ENCODE measurements at regions not wholly inside any gene's neighbourhood (a gene's known extent, or its start where the extent isn't known, plus 50 kb on each side); places are given as distances from the start of the nearest gene placed in this dataset.
A peak's percentile ranks its signal among the peaks of the same experiment; 100 is the strongest.

GRCh38 chr7:127064-127598 is 65.2 kb upstream of the FAM20C start:
- Histone ChIP-seq H3K4me1 (peaks cover 0 to 34% (median 15%) of the 10 kb centered on the region in 12 donors), H3K36me3 (no peaks in the 10 kb centered on the region), H3K4me3 (no peak overlapping the region), H3K9me3 (no peaks in the 10 kb centered on the region), H3K27ac (no peak overlapping the region), H3K27me3 (no peaks in the 10 kb centered on the region)
- ATAC-seq (no peak), DNase-seq (no peak)
- intact Hi-C loops (cut with DNase I), result no loop called here
- WGBS, 4 donors, result 87 to 93% (median 88%) methylated on average over 14 of the region's 14 CpGs
- TF ChIP-seq POLR2A (IDR thresholded peaks at IDR 0.05), result no peak
- no peak for TF ChIP-seq CTCF (IDR thresholded peaks at IDR 0.05)

GRCh38 chr7:128171-129080 is 63.9 kb upstream of the FAM20C start:
- Histone ChIP-seq H3K27ac (no peak overlapping the region), H3K4me1 (peaks cover 0 to 37% (median 16%) of the 10 kb centered on the region in 12 donors), H3K4me3 (no peak overlapping the region), H3K36me3 (no peaks in the 10 kb centered on the region), H3K27me3 (no peaks in the 10 kb centered on the region), H3K9me3 (no peaks in the 10 kb centered on the region)
- no peak for TF ChIP-seq POLR2A (IDR thresholded peaks at IDR 0.05)
- no peak for TF ChIP-seq CTCF (IDR thresholded peaks at IDR 0.05)
- 74 to 84% (median 83%) methylated on average over 20 to 23 of the region's 23 CpGs for WGBS, 4 donors
- ATAC-seq (no peak), DNase-seq (no peak)
- intact Hi-C loops (cut with DNase I), result no loop called here

- H3K36me3 ChIP-seq, result no peaks in the 10 kb centered on the region
- intact Hi-C loops (cut with DNase I), result no loop called here
- 58 to 67% (median 64%) methylated on average over 22 of the region's 22 CpGs for WGBS, 4 donors
- peak overlapping the region in 10 of 12 donors; percentile 6 to 70 (median 45) for H3K27ac ChIP-seq
- ATAC-seq (peak in 3 of 4 donors; percentile 19 to 49 (median 46)), DNase-seq (peak in 1 of 5 donors; percentile 47)
- peak overlapping the region in 6 of 12 donors; percentile 13 to 29 (median 20) for H3K4me3 ChIP-seq
- no peak for TF ChIP-seq CTCF (IDR thresholded peaks at IDR 0.05)
- no peak for TF ChIP-seq POLR2A (IDR thresholded peaks at IDR 0.05)
- no peaks in the 10 kb centered on the region for H3K9me3 ChIP-seq
- peaks cover 0 to 37% (median 16%) of the 10 kb centered on the region in 12 donors for H3K4me1 ChIP-seq
- H3K27me3 ChIP-seq, result no peaks in the 10 kb centered on the region
These were observed 62.8 kb upstream of the FAM20C start for GRCh38 chr7:129366-130221.
